ENCODE measurements at regions not wholly inside any gene's neighbourhood (a gene's known extent, or its start where the extent isn't known, plus 50 kb on each side); places are given as distances from the start of the nearest gene placed in this dataset.

GRCh38 chr22:33109514-33110430 is 51.6 kb upstream of the SYN3 start:
- DNase-seq (ENCODE audit: low read depth), result no peak
- Histone ChIP-seq H3K36me3 (ENCODE audit: control insufficient read depth, insufficient read depth, low read length) (no peaks in the 10 kb centered on the region), H3K4me3 (ENCODE audit: low read depth, low read length) (no peak overlapping the region), H3K27me3 (ENCODE audit: control insufficient read depth, insufficient read depth, low read length) (no peaks in the 10 kb centered on the region)
- TF ChIP-seq CTCF (IDR thresholded peaks at IDR 0.05; ENCODE audit: insufficient read depth, low read length, poor library complexity, severe bottlenecking), result no peak

- Histone ChIP-seq H3K27me3 (ENCODE audit: control insufficient read depth, insufficient read depth, low read length) (no peaks in the 10 kb centered on the region), H3K36me3 (ENCODE audit: control insufficient read depth, insufficient read depth, low read length) (no peaks in the 10 kb centered on the region), H3K4me3 (ENCODE audit: low read depth, low read length) (no peak overlapping the region)
- no peak for TF ChIP-seq CTCF (IDR thresholded peaks at IDR 0.05; ENCODE audit: insufficient read depth, low read length, poor library complexity, severe bottlenecking)
- no peak for DNase-seq (ENCODE audit: low read depth)
Measured at GRCh38 chr22:33108037-33108436, 49.9 kb upstream of the SYN3 start.

All from kidney epithelial cell (primary cell).